KG1 (cell line): ENCODE measurements at regions not wholly inside any gene's neighbourhood (a gene's known extent, or its start where the extent isn't known, plus 50 kb on each side); places are given as distances from the start of the nearest gene placed in this dataset.

ENCODE experiments used
- DNase-seq: peaks from one replicate; lab custom pipeline; 2025; lab: John Stamatoyannopoulos, UW

GRCh38 chr11:19403196-19403895, 162.6 kb upstream of the E2F8 start:
- no peak for DNase-seq

GRCh38 chr11:19400296-19400695, 159.6 kb upstream of the E2F8 start:
- DNase-seq, result no peak

- DNase-seq, result no peak
Measured at GRCh38 chr11:19398772-19399527, 158.2 kb upstream of the E2F8 start.

- DNase-seq, result no peak
Measured at GRCh38 chr11:19398273-19398672, 157.5 kb upstream of the E2F8 start.

GRCh38 chr11:19395050-19395449, 154.3 kb upstream of the E2F8 start:
- no peak for DNase-seq

- no peak for DNase-seq
Measured at GRCh38 chr11:19394525-19395016, 153.8 kb upstream of the E2F8 start.

- DNase-seq, result no peak
Measured at GRCh38 chr11:19393941-19394340, 153.2 kb upstream of the E2F8 start.

GRCh38 chr11:19392847-19393518, 152.2 kb upstream of the E2F8 start:
- DNase-seq, result no peak

GRCh38 chr11:19392321-19392720, 151.6 kb upstream of the E2F8 start:
- DNase-seq, result no peak

- DNase-seq, result no peak
Measured at GRCh38 chr11:19391652-19392051, 150.9 kb upstream of the E2F8 start.

- DNase-seq, result no peak
Measured at GRCh38 chr11:19391026-19391425, 150.3 kb upstream of the E2F8 start.

- DNase-seq, result no peak
Measured at GRCh38 chr11:19389787-19390303, 149.1 kb upstream of the E2F8 start.

- no peak for DNase-seq
Measured at GRCh38 chr11:19382131-19382611, 141.4 kb upstream of the E2F8 start.

- DNase-seq, result no peak
Measured at GRCh38 chr11:19380375-19380774, 139.6 kb upstream of the E2F8 start.

GRCh38 chr11:19379465-19379864, 138.7 kb upstream of the E2F8 start:
- DNase-seq, result no peak

GRCh38 chr11:19378814-19379213, 138.1 kb upstream of the E2F8 start:
- DNase-seq, result no peak

- no peak for DNase-seq
Measured at GRCh38 chr11:19377881-19378280, 137.1 kb upstream of the E2F8 start.

GRCh38 chr11:19375440-19375839, 134.7 kb upstream of the E2F8 start:
- DNase-seq, result no peak

- no peak for DNase-seq
Measured at GRCh38 chr11:19374151-19374569, 133.4 kb upstream of the E2F8 start.

- no peak for DNase-seq
Measured at GRCh38 chr11:19372381-19372780, 131.6 kb upstream of the E2F8 start.

GRCh38 chr11:19370100-19370861, 129.5 kb upstream of the E2F8 start:
- DNase-seq, result no peak
